ENCODE measurements at regions not wholly inside any gene's neighbourhood (a gene's known extent, or its start where the extent isn't known, plus 50 kb on each side); places are given as distances from the start of the nearest gene placed in this dataset.
"Not testable (repeated sequence)": the region's sequence is repeated elsewhere in the genome, so short reads cannot be mapped to it uniquely, and the experiment has no call there.

DNA sequence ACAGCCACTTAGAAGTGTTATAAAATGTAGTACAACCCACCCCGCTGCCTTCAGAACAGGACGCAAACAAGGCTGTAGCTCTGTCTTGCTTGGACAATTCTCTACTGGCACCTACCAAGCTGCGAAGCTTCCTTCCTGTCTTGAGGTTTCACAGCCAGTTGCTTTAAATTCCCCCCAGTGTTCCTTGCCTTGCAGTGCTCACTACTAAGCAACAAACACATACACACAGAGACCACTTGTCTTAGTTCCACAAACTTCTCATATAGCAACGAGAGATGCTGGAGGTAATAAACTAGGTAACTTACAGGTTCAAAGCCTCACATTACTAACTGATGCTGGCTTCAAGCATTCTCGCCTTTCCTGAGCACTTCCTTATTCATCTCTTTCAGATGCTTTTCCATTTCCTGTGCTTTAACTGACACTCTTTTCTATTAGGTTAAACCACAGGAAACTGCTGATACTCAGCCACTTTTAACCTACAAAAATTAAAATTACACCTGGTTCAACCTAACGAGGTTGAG, 91.5 kb upstream of the PTGDR start:
- H3K4me3 ChIP-seq (replicated peaks in 1 of 2; ENCODE audit: low read depth in 2 of 2, low read length in 2 of 2) = no peak overlapping the region
- DNase-seq (ENCODE audit: low read depth in 2 of 2) = no peak
- TF ChIP-seq, protein P1, sequence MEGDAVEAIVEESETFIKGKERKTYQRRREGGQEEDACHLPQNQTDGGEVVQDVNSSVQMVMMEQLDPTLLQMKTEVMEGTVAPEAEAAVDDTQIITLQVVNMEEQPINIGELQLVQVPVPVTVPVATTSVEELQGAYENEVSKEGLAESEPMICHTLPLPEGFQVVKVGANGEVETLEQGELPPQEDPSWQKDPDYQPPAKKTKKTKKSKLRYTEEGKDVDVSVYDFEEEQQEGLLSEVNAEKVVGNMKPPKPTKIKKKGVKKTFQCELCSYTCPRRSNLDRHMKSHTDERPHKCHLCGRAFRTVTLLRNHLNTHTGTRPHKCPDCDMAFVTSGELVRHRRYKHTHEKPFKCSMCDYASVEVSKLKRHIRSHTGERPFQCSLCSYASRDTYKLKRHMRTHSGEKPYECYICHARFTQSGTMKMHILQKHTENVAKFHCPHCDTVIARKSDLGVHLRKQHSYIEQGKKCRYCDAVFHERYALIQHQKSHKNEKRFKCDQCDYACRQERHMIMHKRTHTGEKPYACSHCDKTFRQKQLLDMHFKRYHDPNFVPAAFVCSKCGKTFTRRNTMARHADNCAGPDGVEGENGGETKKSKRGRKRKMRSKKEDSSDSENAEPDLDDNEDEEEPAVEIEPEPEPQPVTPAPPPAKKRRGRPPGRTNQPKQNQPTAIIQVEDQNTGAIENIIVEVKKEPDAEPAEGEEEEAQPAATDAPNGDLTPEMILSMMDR (IDR thresholded peaks at IDR 0.05; ENCODE audit: low read depth, low read length) = no peak

DNA sequence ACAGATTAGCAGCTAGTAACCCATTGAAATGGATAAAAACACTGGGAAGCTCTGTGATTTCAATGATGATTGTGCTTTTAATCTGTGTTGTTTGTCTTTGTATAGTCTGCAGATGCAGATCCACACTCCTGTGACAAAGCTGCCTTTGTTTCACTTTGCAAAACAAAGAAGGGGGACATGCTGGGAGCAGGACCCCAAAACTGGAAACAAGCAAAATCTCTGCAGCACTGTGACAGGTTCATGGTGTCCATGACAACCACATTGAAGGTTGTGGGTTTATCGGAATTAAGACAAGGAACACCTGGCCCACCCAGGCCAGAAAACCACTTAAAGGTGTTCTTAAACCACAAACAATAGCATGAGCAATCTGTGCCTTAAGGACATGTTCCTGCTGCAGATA, 95.6 kb upstream of the PTGDR start:
- H3K4me3 ChIP-seq (replicated peaks in 1 of 2; ENCODE audit: low read depth in 2 of 2, low read length in 2 of 2) = not testable (repeated sequence)
- peak in 1 of 2 donors; percentile 10 for DNase-seq (ENCODE audit: low read depth in 2 of 2)

DNA sequence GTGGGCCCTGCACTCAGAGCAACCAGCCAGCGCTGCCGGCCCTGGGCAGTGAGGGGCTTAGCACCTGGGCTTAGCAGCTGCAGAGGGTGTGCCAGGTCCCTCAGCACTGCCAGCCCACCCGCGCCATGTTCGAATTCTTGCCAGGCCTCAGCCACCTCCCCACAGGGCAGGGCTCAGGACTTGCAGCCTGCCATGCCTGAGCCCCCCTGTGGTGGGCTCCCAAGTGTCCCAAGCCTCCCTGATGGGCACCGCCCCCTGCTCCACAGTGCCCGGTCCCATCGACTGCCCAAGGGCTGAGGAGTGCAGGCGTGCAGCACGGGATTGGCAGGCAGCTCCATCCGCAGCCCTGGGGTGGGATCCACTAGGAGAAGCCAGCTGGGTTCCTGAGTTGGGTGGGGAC, 98.0 kb upstream of the NID2 start:
- no peak for DNase-seq (ENCODE audit: low read depth in 2 of 2)
- TF ChIP-seq, protein P1 (IDR thresholded peaks at IDR 0.05; ENCODE audit: low read depth, low read length) = no peak
- H3K4me3 ChIP-seq (replicated peaks in 1 of 2; ENCODE audit: low read depth in 2 of 2, low read length in 2 of 2) = no peak overlapping the region

DNA sequence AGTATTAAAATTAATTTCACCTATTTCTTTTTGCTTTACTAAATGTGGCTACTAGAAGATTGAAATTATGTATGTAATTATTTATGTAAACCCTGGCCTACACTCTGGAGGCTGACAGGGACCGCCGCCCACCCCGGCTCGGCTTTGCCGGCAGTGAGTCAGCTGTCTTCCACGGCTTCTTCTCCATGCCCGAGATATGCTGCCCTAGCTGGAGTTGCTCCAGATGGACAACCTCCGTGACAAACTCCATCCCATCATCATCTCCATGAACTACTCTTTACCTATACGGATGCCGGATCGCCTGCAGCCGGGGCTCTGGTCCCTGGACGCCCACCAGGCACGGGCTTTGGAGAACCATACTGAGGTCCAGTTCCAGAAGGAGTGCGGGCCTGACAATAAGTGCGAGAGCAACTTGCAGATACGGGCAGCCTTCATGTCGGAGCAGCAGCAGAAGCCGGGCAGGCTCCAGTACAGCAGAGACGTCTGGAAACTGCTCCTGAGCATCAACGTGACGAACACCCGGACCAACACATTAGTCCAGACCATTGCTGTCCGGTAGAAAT, 86.9 kb upstream of the NID2 start:
- TF ChIP-seq, protein P1 (IDR thresholded peaks at IDR 0.05; ENCODE audit: low read depth, low read length) = no peak
- no peak for DNase-seq (ENCODE audit: low read depth in 2 of 2)
- H3K4me3 ChIP-seq (replicated peaks in 1 of 2; ENCODE audit: low read depth in 2 of 2, low read length in 2 of 2) = no peak overlapping the region

DNA sequence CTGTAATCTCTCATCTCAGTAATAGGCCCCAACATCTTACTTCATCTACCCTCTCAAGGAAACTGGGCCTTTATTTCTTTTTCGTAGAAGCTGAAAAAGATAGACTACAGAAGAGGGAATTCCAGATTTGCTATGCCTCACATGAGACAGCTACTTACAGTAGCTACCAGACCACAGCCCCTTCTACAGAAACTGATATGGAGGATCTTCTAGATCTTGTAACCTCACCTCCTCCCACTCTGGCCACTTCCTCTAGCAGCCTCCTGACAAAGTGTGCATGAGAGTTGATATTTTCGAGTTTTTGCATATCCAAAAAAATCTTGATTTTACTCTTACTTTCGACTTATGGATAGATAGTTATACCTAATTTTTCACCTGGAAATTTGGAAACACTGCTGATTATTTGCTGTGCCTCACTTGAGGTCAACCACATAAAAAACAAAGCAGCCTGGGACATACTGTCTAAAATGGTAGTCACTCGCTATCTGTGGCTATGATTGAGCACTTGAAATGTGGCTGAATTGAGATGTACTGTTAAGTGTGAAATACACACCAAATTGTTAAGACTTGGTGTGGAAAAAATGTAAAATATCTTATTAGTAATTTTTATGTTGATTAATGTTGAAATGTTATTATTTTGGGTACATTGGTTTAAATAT, 86.3 kb upstream of the NID2 start:
- H3K4me3 ChIP-seq (replicated peaks in 1 of 2; ENCODE audit: low read depth in 2 of 2, low read length in 2 of 2) = no peak overlapping the region
- no peak for DNase-seq (ENCODE audit: low read depth in 2 of 2)

DNA sequence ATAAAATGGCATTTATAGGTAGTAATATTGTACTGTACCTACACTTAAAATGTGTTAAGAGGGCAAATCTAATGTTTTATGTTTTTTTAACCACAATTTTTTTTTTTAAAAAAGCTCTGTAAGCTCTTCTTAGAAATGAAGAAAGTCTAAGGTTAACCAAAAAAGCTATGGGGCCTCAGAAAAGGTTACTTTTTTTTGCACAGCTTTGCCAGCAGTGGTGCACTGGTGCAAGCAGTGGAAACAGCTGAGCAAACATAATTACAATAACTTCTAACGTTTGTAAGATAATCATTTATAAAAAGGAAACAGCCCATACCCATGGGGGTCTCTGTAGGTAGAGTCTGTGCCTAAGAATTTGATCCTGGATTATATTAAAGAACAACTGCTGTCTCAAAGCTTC, 85.1 kb upstream of the NID2 start:
- DNase-seq (ENCODE audit: low read depth in 2 of 2) = no peak
- TF ChIP-seq, protein P1 (IDR thresholded peaks at IDR 0.05; ENCODE audit: low read depth, low read length) = no peak
- H3K4me3 ChIP-seq (replicated peaks in 1 of 2; ENCODE audit: low read depth in 2 of 2, low read length in 2 of 2) = no peak overlapping the region

More for the DNA sequence above, 86.3 kb upstream of the NID2 start:
- TF ChIP-seq, protein P1 (IDR thresholded peaks at IDR 0.05; ENCODE audit: low read depth, low read length) = no peak

DNA sequence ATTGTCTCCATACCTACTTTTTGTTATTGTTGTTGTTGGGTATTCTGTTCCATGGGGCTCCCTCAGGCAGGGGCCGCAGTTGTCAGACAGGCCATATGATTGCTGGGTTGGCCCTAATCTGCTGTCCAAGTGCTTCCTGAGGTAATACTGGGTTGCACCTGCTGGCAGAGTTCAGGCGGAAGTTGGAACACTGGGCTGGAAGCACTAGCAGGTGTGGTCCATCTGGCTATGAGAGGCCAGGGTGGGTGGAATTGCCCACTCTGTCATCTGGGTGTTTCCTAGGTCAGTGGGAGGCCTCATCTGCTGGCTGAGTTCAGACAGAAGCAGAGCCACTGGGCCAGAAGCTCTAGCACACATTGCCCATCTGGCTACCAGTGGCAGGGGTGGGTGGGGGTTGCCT, 81.3 kb upstream of the NID2 start:
- no peak for DNase-seq (ENCODE audit: low read depth in 2 of 2)
- TF ChIP-seq, protein P1 (IDR thresholded peaks at IDR 0.05; ENCODE audit: low read depth, low read length) = no peak
- H3K4me3 ChIP-seq (replicated peaks in 1 of 2; ENCODE audit: low read depth in 2 of 2, low read length in 2 of 2) = no peak overlapping the region

Measured in cardiac fibroblast (primary cell).